ENCODE measurements at regions not wholly inside any gene's neighbourhood (a gene's known extent, or its start where the extent isn't known, plus 50 kb on each side); places are given as distances from the start of the nearest gene placed in this dataset.

DNA sequence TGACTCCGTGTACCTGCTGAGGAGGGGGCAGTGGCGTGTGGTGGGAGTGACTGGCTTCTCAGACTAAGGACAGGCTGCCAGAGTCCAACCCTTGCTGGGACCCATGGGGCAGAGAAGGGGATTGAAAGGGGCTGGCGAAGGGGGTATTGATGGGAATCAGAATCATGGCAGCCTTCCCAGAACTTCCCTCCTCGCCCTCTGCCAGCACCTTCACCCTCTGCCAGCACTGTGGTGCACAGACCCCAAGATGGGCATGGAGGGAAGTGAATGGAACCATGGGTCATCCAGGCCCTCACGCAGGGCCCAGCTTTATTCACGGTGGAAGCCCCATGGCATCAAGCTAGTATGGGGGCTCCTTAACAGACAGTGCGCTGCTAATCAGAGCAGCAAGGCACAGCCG, 76.8 kb downstream of the IRX5 start (continued):
- TF ChIP-seq, protein P1, sequence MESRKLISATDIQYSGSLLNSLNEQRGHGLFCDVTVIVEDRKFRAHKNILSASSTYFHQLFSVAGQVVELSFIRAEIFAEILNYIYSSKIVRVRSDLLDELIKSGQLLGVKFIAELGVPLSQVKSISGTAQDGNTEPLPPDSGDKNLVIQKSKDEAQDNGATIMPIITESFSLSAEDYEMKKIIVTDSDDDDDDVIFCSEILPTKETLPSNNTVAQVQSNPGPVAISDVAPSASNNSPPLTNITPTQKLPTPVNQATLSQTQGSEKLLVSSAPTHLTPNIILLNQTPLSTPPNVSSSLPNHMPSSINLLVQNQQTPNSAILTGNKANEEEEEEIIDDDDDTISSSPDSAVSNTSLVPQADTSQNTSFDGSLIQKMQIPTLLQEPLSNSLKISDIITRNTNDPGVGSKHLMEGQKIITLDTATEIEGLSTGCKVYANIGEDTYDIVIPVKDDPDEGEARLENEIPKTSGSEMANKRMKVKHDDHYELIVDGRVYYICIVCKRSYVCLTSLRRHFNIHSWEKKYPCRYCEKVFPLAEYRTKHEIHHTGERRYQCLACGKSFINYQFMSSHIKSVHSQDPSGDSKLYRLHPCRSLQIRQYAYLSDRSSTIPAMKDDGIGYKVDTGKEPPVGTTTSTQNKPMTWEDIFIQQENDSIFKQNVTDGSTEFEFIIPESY (CRISPR knock-in tag; IDR thresholded peaks at IDR 0.05), result no peak
- TF ChIP-seq, protein P2, sequence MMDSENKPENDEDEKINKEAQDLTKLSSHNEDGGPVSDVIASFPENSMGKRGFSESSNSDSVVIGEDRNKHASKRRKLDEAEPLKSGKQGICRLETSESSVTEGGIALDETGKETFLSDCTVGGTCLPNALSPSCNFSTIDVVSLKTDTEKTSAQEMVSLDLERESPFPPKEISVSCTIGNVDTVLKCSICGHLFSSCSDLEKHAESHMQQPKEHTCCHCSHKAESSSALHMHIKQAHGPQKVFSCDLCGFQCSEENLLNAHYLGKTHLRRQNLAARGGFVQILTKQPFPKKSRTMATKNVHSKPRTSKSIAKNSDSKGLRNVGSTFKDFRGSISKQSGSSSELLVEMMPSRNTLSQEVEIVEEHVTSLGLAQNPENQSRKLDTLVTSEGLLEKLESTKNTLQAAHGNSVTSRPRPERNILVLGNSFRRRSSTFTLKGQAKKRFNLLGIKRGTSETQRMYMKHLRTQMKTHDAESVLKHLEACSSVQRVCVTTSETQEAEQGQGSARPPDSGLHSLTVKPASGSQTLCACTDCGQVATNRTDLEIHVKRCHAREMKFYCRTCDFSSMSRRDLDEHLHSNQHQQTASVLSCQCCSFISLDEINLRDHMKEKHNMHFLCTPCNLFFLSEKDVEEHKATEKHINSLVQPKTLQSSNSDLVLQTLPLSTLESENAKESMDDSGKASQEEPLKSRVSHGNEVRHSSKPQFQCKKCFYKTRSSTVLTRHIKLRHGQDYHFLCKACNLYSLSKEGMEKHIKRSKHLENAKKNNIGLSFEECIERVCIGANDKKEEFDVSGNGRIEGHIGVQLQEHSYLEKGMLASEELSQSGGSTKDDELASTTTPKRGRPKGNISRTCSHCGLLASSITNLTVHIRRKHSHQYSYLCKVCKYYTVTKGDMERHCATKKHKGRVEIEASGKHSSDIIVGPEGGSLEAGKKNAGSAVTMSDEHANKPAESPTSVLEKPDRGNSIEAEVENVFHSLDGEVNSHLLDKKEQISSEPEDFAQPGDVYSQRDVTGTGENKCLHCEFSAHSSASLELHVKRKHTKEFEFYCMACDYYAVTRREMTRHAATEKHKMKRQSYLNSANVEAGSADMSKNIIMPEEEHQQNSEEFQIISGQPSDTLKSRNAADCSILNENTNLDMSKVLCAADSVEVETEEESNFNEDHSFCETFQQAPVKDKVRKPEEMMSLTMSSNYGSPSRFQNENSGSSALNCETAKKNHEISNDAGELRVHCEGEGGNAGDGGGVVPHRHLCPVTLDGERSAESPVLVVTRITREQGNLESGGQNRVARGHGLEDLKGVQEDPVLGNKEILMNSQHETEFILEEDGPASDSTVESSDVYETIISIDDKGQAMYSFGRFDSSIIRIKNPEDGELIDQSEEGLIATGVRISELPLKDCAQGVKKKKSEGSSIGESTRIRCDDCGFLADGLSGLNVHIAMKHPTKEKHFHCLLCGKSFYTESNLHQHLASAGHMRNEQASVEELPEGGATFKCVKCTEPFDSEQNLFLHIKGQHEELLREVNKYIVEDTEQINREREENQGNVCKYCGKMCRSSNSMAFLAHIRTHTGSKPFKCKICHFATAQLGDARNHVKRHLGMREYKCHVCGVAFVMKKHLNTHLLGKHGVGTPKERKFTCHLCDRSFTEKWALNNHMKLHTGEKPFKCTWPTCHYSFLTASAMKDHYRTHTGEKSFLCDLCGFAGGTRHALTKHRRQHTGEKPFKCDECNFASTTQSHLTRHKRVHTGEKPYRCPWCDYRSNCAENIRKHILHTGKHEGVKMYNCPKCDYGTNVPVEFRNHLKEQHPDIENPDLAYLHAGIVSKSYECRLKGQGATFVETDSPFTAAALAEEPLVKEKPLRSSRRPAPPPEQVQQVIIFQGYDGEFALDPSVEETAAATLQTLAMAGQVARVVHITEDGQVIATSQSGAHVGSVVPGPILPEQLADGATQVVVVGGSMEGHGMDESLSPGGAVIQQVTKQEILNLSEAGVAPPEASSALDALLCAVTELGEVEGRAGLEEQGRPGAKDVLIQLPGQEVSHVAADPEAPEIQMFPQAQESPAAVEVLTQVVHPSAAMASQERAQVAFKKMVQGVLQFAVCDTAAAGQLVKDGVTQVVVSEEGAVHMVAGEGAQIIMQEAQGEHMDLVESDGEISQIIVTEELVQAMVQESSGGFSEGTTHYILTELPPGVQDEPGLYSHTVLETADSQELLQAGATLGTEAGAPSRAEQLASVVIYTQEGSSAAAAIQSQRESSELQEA (IDR thresholded peaks at IDR 0.05; ENCODE audit: low read depth), result no peak
- TF ChIP-seq RBM14 (IDR thresholded peaks at IDR 0.05; ENCODE audit: borderline replicate concordance, insufficient read depth, low read depth, low read length) (no peak), ETS2 (tag; IDR thresholded peaks at IDR 0.05; ENCODE audit: borderline replicate concordance, poor library complexity, severe bottlenecking) (no peak), TCF7L2 (IDR thresholded peaks at IDR 0.05; ENCODE audit: low read depth, low read length) (no peak), POLR2H (tag; IDR thresholded peaks at IDR 0.05; ENCODE audit: low read depth) (no peak)

Data from K562 (cell line).